ENCODE measurements at regions not wholly inside any gene's neighbourhood (a gene's known extent, or its start where the extent isn't known, plus 50 kb on each side); places are given as distances from the start of the nearest gene placed in this dataset.

DNA sequence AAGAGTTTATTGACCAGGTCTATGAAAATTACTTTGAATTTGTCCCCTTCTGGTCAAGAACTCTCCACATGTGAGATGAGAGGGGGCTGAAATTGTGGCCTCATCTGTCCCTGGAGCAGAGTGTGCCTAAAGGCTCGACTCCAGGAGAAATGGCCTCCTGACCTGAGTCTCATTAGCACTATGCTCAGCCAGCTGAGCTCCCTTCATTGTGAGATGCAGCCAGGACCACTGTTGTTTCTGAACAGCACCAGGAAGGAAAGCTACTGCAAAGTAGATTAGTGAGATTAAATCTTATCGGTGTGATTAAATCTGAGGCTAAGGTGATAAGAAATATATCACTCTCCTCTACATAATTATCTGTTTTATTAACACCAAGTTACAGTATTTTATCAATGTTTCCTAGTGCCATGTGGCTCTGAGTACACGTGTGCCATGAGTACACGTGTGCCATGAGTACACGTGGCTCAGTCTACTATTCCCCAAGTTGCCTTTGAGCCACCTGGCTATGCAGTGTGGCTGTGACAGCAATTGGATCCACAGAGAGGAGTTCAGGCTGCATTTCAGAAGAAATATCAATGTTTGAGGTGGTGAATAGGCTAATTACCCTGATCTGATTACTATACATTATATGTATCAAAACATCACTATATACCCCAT lies 126.9 kb downstream of the IPMK start:
- ChIA-PET CTCF (no interaction called here), POLR2A (no interaction called here)
- Mint-ChIP-seq H3K4me1 (ENCODE audit: insufficient read depth, unreplicated experiment) (no peaks in the 10 kb centered on the region), H3K27ac (ENCODE audit: low read depth, unreplicated experiment) (no peak overlapping the region), H3K36me3 (ENCODE audit: insufficient read depth, unreplicated experiment) (no peaks in the 10 kb centered on the region), H3K27me3 (ENCODE audit: insufficient read depth, unreplicated experiment) (no peaks in the 10 kb centered on the region), H3K9me3 (ENCODE audit: unreplicated experiment) (peaks cover 15% of the 10 kb centered on the region), H3K4me3 (ENCODE audit: unreplicated experiment) (no peak overlapping the region)
- no peak for DNase-seq (ENCODE audit: unreplicated experiment)
- TF ChIP-seq CTCF (IDR thresholded peaks at IDR 0.05; ENCODE audit: unreplicated experiment): no peak
- intact Hi-C loops (cut with micrococcal nuclease): no loop called here
- no TSS peak for BruUV-seq (replicated peaks)

DNA sequence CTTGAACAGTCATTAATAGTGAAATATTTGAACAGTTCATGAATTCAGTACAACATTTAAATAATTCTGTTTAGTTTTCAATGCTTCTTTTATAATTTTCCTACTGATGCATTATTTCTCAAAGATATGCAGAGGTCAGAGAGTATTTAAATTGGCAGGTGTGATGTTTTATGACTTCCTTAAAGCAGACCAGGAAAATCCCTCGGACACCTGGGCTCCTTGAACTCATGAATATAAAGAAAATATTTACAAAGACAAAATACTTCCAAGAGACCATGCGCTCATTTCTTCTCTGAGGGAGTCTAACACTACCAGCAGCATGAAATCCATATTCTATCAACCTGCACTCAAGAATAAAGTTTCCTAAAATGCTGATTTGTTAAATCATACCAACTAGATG lies 127.6 kb downstream of the IPMK start:
- Mint-ChIP-seq H3K27ac (ENCODE audit: low read depth, unreplicated experiment) (no peak overlapping the region), H3K36me3 (ENCODE audit: insufficient read depth, unreplicated experiment) (no peaks in the 10 kb centered on the region), H3K4me3 (ENCODE audit: unreplicated experiment) (no peak overlapping the region), H3K9me3 (ENCODE audit: unreplicated experiment) (peaks cover 13% of the 10 kb centered on the region), H3K27me3 (ENCODE audit: insufficient read depth, unreplicated experiment) (no peaks in the 10 kb centered on the region), H3K4me1 (ENCODE audit: insufficient read depth, unreplicated experiment) (no peaks in the 10 kb centered on the region)
- no peak for TF ChIP-seq CTCF (IDR thresholded peaks at IDR 0.05; ENCODE audit: unreplicated experiment)
- POLR2A ChIA-PET: no interaction called here
- CTCF ChIA-PET: no interaction called here
- BruUV-seq (replicated peaks): no TSS peak
- DNase-seq (ENCODE audit: unreplicated experiment): no peak
- intact Hi-C loops (cut with micrococcal nuclease): no loop called here

DNA sequence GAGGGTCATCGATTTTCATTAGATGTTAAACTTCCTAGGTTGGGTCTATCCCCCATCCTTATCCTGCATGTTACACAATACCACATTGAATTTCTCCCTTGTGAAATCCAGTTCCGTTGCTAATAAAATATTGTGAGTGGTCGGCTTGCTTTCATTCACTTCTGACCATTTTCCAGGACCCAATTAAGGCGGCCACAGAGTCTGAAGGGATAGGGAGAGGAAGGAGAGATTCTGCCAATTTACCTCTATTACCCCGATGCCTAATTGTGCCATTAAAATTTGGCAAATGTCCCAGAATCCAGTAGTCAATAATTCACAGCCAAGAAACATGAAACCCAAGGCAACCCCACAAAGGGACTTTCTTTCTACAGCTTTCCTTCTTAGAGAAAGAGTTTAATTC lies 129.9 kb downstream of the IPMK start:
- H3K27me3 Mint-ChIP-seq (ENCODE audit: insufficient read depth, unreplicated experiment): no peaks in the 10 kb centered on the region
- H3K4me1 Mint-ChIP-seq (ENCODE audit: insufficient read depth, unreplicated experiment): no peaks in the 10 kb centered on the region
- no peak overlapping the region for H3K27ac Mint-ChIP-seq (ENCODE audit: low read depth, unreplicated experiment)
- no peak for DNase-seq (ENCODE audit: unreplicated experiment)
- no peaks in the 10 kb centered on the region for H3K36me3 Mint-ChIP-seq (ENCODE audit: insufficient read depth, unreplicated experiment)
- ChIA-PET POLR2A (no interaction called here), CTCF (interaction anchor here (1.1 kb wide), 1 partner anchor 440 kb away, joined by 3 read pairs; no protein-coding TSS in a partner anchor)
- intact Hi-C loops (cut with micrococcal nuclease): no loop called here
- H3K4me3 Mint-ChIP-seq (ENCODE audit: unreplicated experiment): no peak overlapping the region
- H3K9me3 Mint-ChIP-seq (ENCODE audit: unreplicated experiment): peaks cover 7% of the 10 kb centered on the region
- BruUV-seq (replicated peaks): no TSS peak
- TF ChIP-seq CTCF (IDR thresholded peaks at IDR 0.05; ENCODE audit: unreplicated experiment): no peak

- no TSS peak for BruUV-seq (replicated peaks)
- Mint-ChIP-seq H3K36me3 (ENCODE audit: insufficient read depth, unreplicated experiment) (no peaks in the 10 kb centered on the region), H3K4me1 (ENCODE audit: insufficient read depth, unreplicated experiment) (no peaks in the 10 kb centered on the region), H3K9me3 (ENCODE audit: unreplicated experiment) (no peaks in the 10 kb centered on the region), H3K27ac (ENCODE audit: low read depth, unreplicated experiment) (no peak overlapping the region), H3K4me3 (ENCODE audit: unreplicated experiment) (no peak overlapping the region), H3K27me3 (ENCODE audit: insufficient read depth, unreplicated experiment) (no peaks in the 10 kb centered on the region)
- intact Hi-C loops (cut with micrococcal nuclease): no loop called here
- ChIA-PET CTCF (interaction anchor here (0.7 kb wide), 1 partner anchor 542 kb away, joined by 3 read pairs; no protein-coding TSS in a partner anchor), POLR2A (interaction anchor here (0.6 kb wide), 1 partner anchor 14 kb away, joined by 3 read pairs; no protein-coding TSS in a partner anchor)
- TF ChIP-seq CTCF (IDR thresholded peaks at IDR 0.05; ENCODE audit: unreplicated experiment): no peak
- DNase-seq (ENCODE audit: unreplicated experiment): no peak
These were observed 152.3 kb downstream of the IPMK start for GRCh38 chr10:58115218-58116050.

Measured in MCF 10A (cell line).